RWPE1 (cell line): ENCODE measurements at regions not wholly inside any gene's neighbourhood (a gene's known extent, or its start where the extent isn't known, plus 50 kb on each side); places are given as distances from the start of the nearest gene placed in this dataset.

ENCODE experiments used
- CTCF ChIA-PET: fragments of 350-600 bp; sonication (Branson Sonifier 250); formaldehyde crosslinking; extraction: SDS; loops from one replicate; lab custom pipeline; 2021; lab: Yijun Ruan, JAX
- POLR2A ChIA-PET: fragments of 400-600 bp; formaldehyde crosslinking; extraction: SDS; loops from one replicate; lab custom pipeline; 2020; ENCODE audit warnings: antibody characterized with exemption; ENCODE audit not compliant: low non-redundant PET; lab: Yijun Ruan, JAX
- DNase-seq: peaks from one replicate; pipeline ENCODE4 v3.0.0; 2012; ENCODE audit warnings: low spot score
- H3K27ac ChIP-seq: fragments of 450-650 bp; 2 replicates; pipeline ENCODE4 v1.5.1; 2017
- TF ChIP-seq, protein P1 (sequence below): fragments of 450-650 bp; conservative IDR thresholded peaks from 2 replicates; pipeline ENCODE4 v1.5.1; 2017; ENCODE audit warnings: low read depth, mild to moderate bottlenecking

DNA sequence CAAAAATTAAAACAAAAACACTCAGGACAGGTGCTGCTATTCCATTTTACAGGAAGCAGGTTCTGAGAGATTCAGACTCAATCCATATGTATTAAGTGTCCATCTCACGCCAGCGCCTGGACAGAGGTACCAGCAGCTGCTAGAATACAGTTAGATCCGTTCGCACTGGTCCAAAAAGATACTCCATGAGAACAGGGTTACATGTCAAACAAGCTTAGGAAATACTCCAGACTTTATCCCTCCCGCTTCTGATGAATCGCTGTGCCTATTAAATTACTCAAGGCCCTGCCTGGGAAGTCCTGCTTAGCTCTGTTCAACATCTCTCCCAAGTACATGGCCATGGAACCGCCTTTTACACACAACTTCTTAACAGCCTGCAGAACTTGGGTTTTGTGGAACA is 50.2 kb upstream of the SLC35C1 start:
- TF ChIP-seq, protein P1, sequence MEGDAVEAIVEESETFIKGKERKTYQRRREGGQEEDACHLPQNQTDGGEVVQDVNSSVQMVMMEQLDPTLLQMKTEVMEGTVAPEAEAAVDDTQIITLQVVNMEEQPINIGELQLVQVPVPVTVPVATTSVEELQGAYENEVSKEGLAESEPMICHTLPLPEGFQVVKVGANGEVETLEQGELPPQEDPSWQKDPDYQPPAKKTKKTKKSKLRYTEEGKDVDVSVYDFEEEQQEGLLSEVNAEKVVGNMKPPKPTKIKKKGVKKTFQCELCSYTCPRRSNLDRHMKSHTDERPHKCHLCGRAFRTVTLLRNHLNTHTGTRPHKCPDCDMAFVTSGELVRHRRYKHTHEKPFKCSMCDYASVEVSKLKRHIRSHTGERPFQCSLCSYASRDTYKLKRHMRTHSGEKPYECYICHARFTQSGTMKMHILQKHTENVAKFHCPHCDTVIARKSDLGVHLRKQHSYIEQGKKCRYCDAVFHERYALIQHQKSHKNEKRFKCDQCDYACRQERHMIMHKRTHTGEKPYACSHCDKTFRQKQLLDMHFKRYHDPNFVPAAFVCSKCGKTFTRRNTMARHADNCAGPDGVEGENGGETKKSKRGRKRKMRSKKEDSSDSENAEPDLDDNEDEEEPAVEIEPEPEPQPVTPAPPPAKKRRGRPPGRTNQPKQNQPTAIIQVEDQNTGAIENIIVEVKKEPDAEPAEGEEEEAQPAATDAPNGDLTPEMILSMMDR, result no peak
- H3K27ac ChIP-seq, result no peak overlapping the region
- CTCF ChIA-PET, result interaction anchor here (0.6 to 0.9 kb wide), 2 partner anchors 17 to 377 kb away, joined by 3 to 4 read pairs; no protein-coding TSS in a partner anchor
- DNase-seq, result no peak
- POLR2A ChIA-PET, result no interaction called here

DNA sequence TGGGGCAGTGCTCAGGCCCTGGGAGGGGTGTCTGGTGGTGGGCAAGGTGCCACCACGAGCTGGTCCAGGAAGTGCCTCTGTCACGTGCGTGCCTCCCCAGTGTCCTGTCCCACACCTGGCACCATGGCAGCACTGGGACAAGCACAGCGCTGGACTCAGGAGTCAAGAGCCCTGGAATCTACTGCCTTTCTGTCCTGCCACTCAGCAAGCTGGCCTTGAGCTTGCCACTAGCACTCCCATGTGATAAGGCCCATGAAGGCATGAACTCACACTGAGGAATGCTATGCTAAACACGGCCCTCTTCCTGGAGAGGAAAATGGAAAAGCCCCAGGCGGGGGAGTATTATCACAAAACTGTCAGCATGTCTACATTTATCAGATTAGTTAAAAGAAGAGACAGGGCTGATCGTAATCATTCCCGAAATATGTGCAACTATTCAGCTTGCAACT is 50.7 kb upstream of the SLC35C1 start:
- no peak for DNase-seq
- POLR2A ChIA-PET, result no interaction called here
- CTCF ChIA-PET, result interaction anchor here (0.6 to 1.0 kb wide), 3 partner anchors 15 to 376 kb away, joined by 3 to 5 read pairs (median 4); no protein-coding TSS in a partner anchor
- no peak overlapping the region for H3K27ac ChIP-seq
- TF ChIP-seq, protein P1, result no peak

DNA sequence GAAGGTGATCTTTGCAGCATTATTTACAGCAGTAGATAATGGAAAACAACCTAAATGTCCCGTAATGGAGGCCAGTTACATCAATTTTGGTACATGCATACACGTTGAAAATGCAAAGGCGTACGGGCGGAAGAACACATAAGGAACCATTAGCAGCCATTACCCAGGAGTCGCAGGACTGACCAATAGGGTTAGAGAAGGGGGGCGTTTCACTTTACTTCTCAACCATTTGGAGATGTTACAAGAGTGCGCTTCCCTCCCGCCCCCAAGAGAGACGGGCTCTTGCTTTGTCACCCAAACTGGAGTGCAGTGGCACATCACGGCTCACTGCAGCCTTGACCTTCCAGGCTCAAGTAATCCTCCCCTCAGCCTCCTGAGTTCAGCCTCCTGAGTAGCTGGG is 52.8 kb upstream of the SLC35C1 start:
- no peak overlapping the region for H3K27ac ChIP-seq
- ChIA-PET POLR2A (no interaction called here), CTCF (no interaction called here)
- TF ChIP-seq, protein P1, result no peak
- DNase-seq, result no peak

DNA sequence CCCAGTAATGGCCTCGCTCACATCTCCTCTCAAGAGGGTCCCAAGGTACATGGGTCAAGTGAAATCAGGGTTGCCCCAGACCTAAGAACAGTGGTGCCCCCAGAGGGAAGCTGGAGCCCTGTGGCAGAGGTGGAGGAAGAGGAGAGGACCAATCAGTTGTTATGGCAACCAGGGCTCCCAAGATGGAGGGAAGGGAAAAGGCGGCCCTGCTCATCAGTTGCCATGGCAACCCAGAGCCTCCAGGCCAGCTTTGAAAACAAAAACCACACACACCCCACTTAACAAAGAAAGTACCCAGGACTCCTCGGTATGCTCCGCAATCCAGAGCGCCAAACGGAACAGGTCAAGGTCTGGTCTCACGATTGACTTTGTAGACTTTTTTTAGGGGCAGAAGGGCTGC is 53.5 kb upstream of the SLC35C1 start:
- H3K27ac ChIP-seq, result no peak overlapping the region
- POLR2A ChIA-PET, result no interaction called here
- DNase-seq, result no peak

DNA sequence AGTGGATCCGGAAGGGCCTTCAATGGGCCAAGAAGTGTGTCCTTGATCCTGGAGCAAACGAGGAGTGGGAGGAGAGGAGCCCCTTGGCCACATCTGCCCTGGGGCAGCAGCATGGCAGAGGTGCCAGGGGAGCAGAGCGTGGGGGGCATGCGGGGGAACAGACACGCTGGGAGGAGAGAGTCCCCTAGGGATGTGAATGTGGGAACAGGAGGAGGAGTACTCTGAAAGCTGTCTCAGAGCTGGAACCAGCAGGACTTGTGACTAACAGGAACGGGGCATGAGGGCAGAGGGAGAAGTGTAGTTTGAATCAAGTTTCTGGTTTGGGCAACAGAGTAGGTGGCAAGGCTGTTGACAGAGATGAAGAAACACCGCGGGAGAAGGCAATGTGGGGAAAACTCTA is 54.5 kb upstream of the SLC35C1 start:
- no peak for DNase-seq
- TF ChIP-seq, protein P1, result no peak
- POLR2A ChIA-PET, result no interaction called here
- CTCF ChIA-PET, result no interaction called here
- H3K27ac ChIP-seq, result no peak overlapping the region

More for the DNA sequence above, 53.5 kb upstream of the SLC35C1 start:
- CTCF ChIA-PET, result no interaction called here
- TF ChIP-seq, protein P1, result no peak

DNA sequence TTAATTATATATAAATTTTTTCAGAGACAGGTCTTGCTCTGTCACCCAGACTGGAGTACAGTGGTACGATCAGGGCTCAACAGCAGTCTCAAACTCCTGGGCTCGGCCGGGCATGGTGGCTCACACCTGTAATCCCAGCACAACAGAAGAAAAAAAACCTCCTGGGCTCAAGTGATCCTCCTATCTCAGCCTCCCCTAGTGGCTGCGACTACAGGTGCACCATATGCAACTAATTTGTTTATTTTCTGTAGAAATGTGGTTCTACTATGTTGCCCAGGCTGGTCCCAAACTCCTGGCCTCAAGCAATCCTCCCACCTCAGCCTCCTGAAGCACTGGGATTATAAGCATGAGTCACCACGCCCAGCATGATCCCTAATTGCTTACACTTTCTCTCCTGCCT is 56.1 kb upstream of the SLC35C1 start:
- no peak for DNase-seq
- no peak overlapping the region for H3K27ac ChIP-seq
- ChIA-PET CTCF (interaction anchor here (0.6 kb wide), 1 partner anchor 46 kb away, joined by 3 read pairs; no protein-coding TSS in a partner anchor), POLR2A (no interaction called here)
- TF ChIP-seq, protein P1, result no peak
